D721Med (cell line): ENCODE measurements at regions not wholly inside any gene's neighbourhood (a gene's known extent, or its start where the extent isn't known, plus 50 kb on each side); places are given as distances from the start of the nearest gene placed in this dataset.
"Not testable (repeated sequence)": the region's sequence is repeated elsewhere in the genome, so short reads cannot be mapped to it uniquely, and the experiment has no call there.

Experiments
- DNase-seq: peaks from one replicate; pipeline ENCODE4 v3.0.0; 2011; ENCODE audit warnings: low spot score; ENCODE audit not compliant: insufficient read length
- FAIRE-seq: peaks from 2 replicates; lab custom pipeline; 2011; peaks lifted over from hg19 to GRCh38; lab: Jason Lieb, UNC
- TF ChIP-seq, protein P1 (sequence below): IDR thresholded peaks from 2 replicates; pipeline ENCODE4 v1.5.1; 2012; ENCODE audit warnings: mild to moderate bottlenecking, control low read depth; ENCODE audit not compliant: insufficient read depth; ENCODE audit errors: missing control alignments

DNA sequence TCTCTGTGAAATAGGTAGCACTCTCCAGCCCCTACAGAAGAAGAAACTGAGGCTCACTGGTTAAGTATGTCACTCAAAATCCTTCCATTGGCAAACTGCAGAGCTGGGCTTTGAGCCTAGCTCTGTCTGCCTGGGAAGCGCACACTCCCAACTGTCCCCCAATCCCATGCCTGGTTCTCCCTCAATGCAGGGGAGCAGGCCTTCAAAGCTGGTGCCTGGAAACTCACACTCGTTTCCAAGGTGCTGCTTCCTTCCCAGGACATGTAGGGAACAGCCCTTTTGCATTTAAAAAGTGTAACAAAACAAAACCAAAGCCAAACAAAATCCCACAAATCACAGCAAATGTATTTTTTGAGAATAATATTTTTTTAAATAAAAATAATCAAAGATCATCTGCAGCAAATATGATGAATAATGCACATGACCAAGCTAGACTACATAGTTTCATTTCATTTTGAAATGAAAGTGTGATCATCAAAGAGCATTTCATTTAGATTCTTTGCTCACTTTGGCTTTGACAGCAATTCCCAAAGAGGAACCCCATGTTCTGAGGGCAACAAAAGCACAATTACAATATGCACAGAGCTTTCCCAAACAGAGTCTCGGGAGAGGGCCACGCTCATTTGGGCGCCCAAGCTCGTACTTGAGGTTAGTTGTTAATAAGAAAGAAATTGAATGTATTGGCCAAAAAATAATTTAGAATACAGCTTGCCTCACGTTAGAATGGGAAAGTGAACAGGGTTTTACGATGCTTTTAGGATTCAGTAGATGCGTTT lies 96.7 kb upstream of the ACKR3 start:
- DNase-seq (no peak), FAIRE-seq (no peak)
- TF ChIP-seq, protein P1, sequence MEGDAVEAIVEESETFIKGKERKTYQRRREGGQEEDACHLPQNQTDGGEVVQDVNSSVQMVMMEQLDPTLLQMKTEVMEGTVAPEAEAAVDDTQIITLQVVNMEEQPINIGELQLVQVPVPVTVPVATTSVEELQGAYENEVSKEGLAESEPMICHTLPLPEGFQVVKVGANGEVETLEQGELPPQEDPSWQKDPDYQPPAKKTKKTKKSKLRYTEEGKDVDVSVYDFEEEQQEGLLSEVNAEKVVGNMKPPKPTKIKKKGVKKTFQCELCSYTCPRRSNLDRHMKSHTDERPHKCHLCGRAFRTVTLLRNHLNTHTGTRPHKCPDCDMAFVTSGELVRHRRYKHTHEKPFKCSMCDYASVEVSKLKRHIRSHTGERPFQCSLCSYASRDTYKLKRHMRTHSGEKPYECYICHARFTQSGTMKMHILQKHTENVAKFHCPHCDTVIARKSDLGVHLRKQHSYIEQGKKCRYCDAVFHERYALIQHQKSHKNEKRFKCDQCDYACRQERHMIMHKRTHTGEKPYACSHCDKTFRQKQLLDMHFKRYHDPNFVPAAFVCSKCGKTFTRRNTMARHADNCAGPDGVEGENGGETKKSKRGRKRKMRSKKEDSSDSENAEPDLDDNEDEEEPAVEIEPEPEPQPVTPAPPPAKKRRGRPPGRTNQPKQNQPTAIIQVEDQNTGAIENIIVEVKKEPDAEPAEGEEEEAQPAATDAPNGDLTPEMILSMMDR, result no peak

DNA sequence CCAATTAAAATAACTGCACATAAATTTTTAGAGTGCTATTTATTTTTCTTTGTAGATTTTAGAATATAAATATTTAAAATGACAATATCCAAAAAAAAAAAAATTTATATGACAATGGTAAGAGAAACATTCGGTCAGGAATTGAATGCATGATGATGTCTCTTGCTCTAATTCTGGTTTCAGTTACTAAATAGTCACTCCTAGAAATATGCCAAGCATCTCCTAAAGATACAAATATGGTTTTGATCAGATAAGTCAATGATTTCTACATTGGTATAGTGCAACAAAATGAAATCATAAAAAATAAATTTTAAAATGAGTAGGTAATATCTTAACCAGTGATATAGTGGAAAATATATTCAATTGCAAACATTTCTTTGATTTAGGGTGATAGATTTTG lies 95.9 kb upstream of the ACKR3 start:
- no peak for FAIRE-seq
- DNase-seq, result no peak
- TF ChIP-seq, protein P1, result no peak

DNA sequence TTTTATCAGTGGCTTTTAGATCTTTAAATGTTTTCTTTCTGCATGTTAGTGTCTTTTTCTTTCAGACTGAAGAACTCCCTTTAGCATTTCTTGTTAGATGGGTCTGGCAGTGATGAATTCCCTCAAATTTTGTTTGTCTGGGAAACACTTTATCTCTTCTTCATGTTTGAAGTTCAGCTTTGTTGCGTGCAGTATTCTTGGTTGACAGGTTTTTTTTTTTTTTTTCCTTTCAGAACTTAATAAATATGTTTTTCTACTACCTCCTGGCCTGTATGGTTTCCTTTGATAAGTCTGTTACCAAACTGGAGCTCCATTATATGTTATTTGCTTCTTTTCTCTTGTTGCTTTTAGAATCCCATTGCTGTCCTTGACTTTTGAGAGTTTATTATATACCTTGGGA lies 89.8 kb upstream of the ACKR3 start:
- no peak for FAIRE-seq
- DNase-seq, result no peak
- TF ChIP-seq, protein P1, result no peak

DNA sequence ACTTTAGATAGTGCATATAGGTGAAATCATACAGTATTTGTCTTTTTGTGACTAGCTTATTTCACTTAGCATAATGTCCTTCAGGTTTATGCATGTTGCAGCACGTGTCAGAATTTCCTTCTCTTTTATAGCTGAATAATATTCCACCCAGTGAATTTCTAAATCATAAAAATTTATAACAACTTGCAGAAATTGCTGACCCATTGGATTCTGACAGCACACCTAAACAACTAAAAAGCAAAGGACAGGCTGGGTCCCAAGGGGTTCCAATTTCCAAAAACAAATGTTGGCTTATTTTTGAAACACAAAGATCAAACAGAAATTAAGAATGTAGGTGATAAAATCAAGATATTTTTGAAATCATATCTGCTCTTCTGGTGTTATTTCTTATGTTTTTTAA lies 86.5 kb upstream of the ACKR3 start:
- TF ChIP-seq, protein P1, result no peak
- no peak for FAIRE-seq

DNA sequence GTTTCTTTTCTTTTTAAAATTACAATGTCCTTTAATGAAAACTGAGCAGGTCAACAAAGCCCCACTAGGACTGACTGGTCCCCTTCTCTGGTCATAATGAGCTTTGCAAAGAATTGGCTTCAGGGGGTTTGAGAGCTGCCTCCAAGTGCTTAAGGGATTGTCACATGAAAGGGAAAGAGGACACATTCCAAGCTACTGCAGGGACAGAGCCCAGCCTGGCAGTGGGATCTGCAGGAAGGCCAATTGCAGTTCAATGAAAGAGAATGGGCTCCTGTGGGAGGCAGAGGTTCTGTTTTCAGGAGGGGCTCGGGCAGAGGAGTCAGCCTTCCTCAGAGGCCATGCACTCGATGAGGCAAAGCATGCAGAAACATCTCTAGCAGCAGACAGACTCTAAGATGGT lies 84.1 kb upstream of the ACKR3 start:
- no peak for FAIRE-seq
- no peak for DNase-seq
- TF ChIP-seq, protein P1, result no peak

More for the DNA sequence above, 86.5 kb upstream of the ACKR3 start:
- DNase-seq, result no peak

DNA sequence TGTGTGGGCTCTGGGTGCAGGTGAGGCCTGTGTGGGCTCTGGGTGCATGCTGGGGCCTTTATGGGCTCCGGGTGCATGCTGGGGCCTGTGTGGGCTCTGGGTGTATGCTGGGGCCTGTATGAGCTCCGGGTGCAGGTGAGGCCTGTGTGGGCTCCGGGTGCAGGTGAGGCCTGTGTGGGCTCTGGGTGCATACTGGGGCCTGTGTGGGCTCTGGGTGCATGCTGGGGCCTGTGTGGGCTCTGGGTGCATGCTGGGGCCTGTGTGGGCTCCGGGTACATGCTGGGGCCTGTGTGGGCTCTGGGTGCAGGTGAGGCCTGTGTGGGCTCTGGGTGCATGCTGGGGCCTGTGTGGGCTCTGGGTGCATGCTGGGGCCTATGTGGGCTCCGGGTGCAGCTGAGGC lies 80.5 kb upstream of the ACKR3 start:
- not testable (repeated sequence) for DNase-seq, FAIRE-seq

DNA sequence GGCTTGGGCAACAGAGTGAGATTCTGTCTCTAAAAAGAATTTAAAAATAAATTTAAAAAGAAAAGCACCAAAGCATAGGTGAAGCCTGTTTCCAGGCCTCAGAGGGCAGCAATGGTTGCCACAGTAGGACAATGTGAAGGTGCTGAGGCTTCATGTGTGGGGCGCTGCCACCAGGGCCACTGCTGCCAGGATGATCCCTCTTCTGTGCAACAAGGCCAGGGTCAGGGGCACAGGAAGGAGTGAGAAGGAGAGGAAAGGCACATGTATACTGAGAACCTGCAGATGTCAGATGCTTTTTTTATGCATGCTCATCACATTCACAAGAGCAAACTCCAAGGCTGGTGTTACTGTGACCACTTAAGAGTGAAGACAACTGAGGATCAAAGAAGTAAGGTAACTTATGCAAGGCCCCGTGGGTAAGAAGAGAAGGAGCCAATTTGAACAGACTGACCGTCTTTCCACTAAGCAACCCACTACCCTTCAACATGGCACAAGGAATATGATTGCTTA lies 79.7 kb upstream of the ACKR3 start:
- no peak for FAIRE-seq
- no peak for DNase-seq
- TF ChIP-seq, protein P1, result no peak
